WTC11 (cell line): ENCODE measurements at regions not wholly inside any gene's neighbourhood (a gene's known extent, or its start where the extent isn't known, plus 50 kb on each side); places are given as distances from the start of the nearest gene placed in this dataset.
A peak's percentile ranks its signal among the peaks of the same experiment; 100 is the strongest.

Experiments
- ATAC-seq: fragments of 200-7000 bp; cut with Tn5 transposase; 2 replicates; pipeline ENCODE4 v1.10.0; 2021; ENCODE audit warnings: mild to moderate bottlenecking, moderate library complexity
- CTCF ChIA-PET: fragments of 300-600 bp; sonication (Branson Sonifier 250); formaldehyde crosslinking; loops from one replicate; lab custom pipeline; 2021; ENCODE audit warnings: antibody characterized with exemption; lab: Charles Lee
- POLR2A ChIA-PET: fragments of 350-600 bp; sonication (Branson Sonifier 250); formaldehyde crosslinking; loops from one replicate; lab custom pipeline; 2021; ENCODE audit warnings: antibody characterized with exemption; lab: Charles Lee
- DNase-seq: peaks from one replicate; pipeline ENCODE4 v3.0.0; 2021; ENCODE audit warnings: low spot score
- H3K27ac Mint-ChIP-seq: 2 replicates; pipeline ENCODE4 v1.8.0; 2021; ENCODE audit warnings: mixed read lengths
- H3K27me3 Mint-ChIP-seq: 2 replicates; pipeline ENCODE4 v1.8.0; 2021; ENCODE audit warnings: low read depth, mild to moderate bottlenecking, moderate library complexity, mixed read lengths
- H3K36me3 Mint-ChIP-seq: 2 replicates; pipeline ENCODE4 v1.8.0; 2021; ENCODE audit warnings: mixed read lengths
- H3K4me1 Mint-ChIP-seq: 2 replicates; pipeline ENCODE4 v1.8.0; 2022; ENCODE audit warnings: mixed read lengths
- H3K4me3 Mint-ChIP-seq: 2 replicates; pipeline ENCODE4 v1.8.0; 2021; ENCODE audit warnings: mild to moderate bottlenecking, moderate library complexity, mixed read lengths
- H3K9me3 Mint-ChIP-seq: 2 replicates; pipeline ENCODE4 v1.8.0; 2021; ENCODE audit warnings: mixed read lengths
- CREB1 ChIP-seq: sonication (generic); formaldehyde crosslinking; IDR thresholded peaks from 2 replicates; pipeline ENCODE4 v1.8.0; 2023; ENCODE audit warnings: mild to moderate bottlenecking, missing genetic modification reagents
- E2F4 ChIP-seq: sonication (generic); formaldehyde crosslinking; IDR thresholded peaks from 2 replicates; pipeline ENCODE4 v1.8.1; 2022; ENCODE audit warnings: low read depth, mild to moderate bottlenecking, moderate library complexity, missing genetic modification reagents, borderline replicate concordance
- ESRRA ChIP-seq: sonication (generic); formaldehyde crosslinking; IDR thresholded peaks from 2 replicates; pipeline ENCODE4 v1.8.1; 2022; ENCODE audit warnings: mild to moderate bottlenecking, missing genetic modification reagents, borderline replicate concordance
- ETV6 ChIP-seq: sonication (generic); formaldehyde crosslinking; IDR thresholded peaks from 2 replicates; pipeline ENCODE4 v1.8.1; 2022; ENCODE audit warnings: mild to moderate bottlenecking, missing genetic modification reagents
- FOXK1 ChIP-seq: sonication (generic); formaldehyde crosslinking; IDR thresholded peaks from 2 replicates; pipeline ENCODE4 v1.8.0; 2022; ENCODE audit warnings: mild to moderate bottlenecking, moderate library complexity, missing genetic modification reagents
- FOXP1 ChIP-seq: sonication (generic); formaldehyde crosslinking; IDR thresholded peaks from 2 replicates; pipeline ENCODE4 v1.8.0; 2022; ENCODE audit warnings: missing genetic modification reagents, mild to moderate bottlenecking, moderate library complexity, borderline replicate concordance
- IRF2 ChIP-seq: sonication (generic); formaldehyde crosslinking; IDR thresholded peaks from 2 replicates; pipeline ENCODE4 v1.8.0; 2022; ENCODE audit warnings: low read depth, missing genetic modification reagents, borderline replicate concordance
- MXD4 ChIP-seq: fragments of 250-450 bp; sonication (Bioruptor Pico); IDR thresholded peaks from 2 replicates; pipeline ENCODE4 v1.8.0; 2021; ENCODE audit warnings: mild to moderate bottlenecking, moderate library complexity, borderline replicate concordance
- NR2C2 ChIP-seq: sonication (generic); formaldehyde crosslinking; IDR thresholded peaks from 2 replicates; pipeline ENCODE4 v1.8.0; 2022; ENCODE audit warnings: mild to moderate bottlenecking, missing genetic modification reagents
- PRRX2 ChIP-seq: fragments of 250-450 bp; sonication (Bioruptor Pico); IDR thresholded peaks from 2 replicates; pipeline ENCODE4 v1.8.0; 2021; ENCODE audit warnings: mild to moderate bottlenecking
- RORB ChIP-seq: fragments of 250-450 bp; sonication (Bioruptor Pico); IDR thresholded peaks from 2 replicates; pipeline ENCODE4 v1.9.0; 2021; ENCODE audit warnings: mild to moderate bottlenecking
- SMAD4 ChIP-seq: sonication (generic); formaldehyde crosslinking; IDR thresholded peaks from 2 replicates; pipeline ENCODE4 v1.8.0; 2022; ENCODE audit warnings: mild to moderate bottlenecking, missing genetic modification reagents
- TEAD4 ChIP-seq: sonication (generic); formaldehyde crosslinking; IDR thresholded peaks from 2 replicates; pipeline ENCODE4 v1.8.0; 2022; ENCODE audit warnings: mild to moderate bottlenecking, missing genetic modification reagents
- ZNF121 ChIP-seq: sonication (generic); formaldehyde crosslinking; IDR thresholded peaks from 2 replicates; pipeline ENCODE4 v1.8.0; 2023; ENCODE audit warnings: missing genetic modification reagents
- ZNF232 ChIP-seq: sonication (generic); formaldehyde crosslinking; IDR thresholded peaks from 2 replicates; pipeline ENCODE4 v1.8.0; 2022; ENCODE audit warnings: mild to moderate bottlenecking, missing genetic modification reagents
- ZNF263 ChIP-seq: sonication (generic); formaldehyde crosslinking; IDR thresholded peaks from 2 replicates; pipeline ENCODE4 v1.8.1; 2022; ENCODE audit warnings: low read depth, mild to moderate bottlenecking, moderate library complexity, missing genetic modification reagents
- ZNF512 ChIP-seq: sonication (generic); formaldehyde crosslinking; IDR thresholded peaks from 2 replicates; pipeline ENCODE4 v1.8.1; 2022; ENCODE audit warnings: missing genetic modification reagents, borderline replicate concordance
- ZNF532 ChIP-seq: fragments of 250-450 bp; sonication (Bioruptor Pico); IDR thresholded peaks from 2 replicates; pipeline ENCODE4 v1.9.0; 2021; ENCODE audit warnings: mild to moderate bottlenecking, borderline replicate concordance
- TF ChIP-seq, protein P1 (sequence below): sonication (generic); formaldehyde crosslinking; IDR thresholded peaks from 2 replicates; pipeline ENCODE4 v1.8.1; 2023; ENCODE audit warnings: mild to moderate bottlenecking, missing genetic modification reagents
- TF ChIP-seq, protein P2 (sequence below): sonication (generic); formaldehyde crosslinking; conservative IDR thresholded peaks from 2 replicates; pipeline ENCODE4 v1.8.1; 2022; ENCODE audit warnings: mild to moderate bottlenecking, missing genetic modification reagents
- TF ChIP-seq, protein P3 (sequence below): sonication (generic); formaldehyde crosslinking; IDR thresholded peaks from 2 replicates; pipeline ENCODE4 v1.8.1; 2023; ENCODE audit warnings: mild to moderate bottlenecking, missing genetic modification reagents
- TF ChIP-seq, protein P4 (sequence below): fragments of 250-450 bp; sonication (Bioruptor Pico); IDR thresholded peaks from 2 replicates; pipeline ENCODE4 v1.9.0; 2021; ENCODE audit warnings: moderate library complexity, mild to moderate bottlenecking, inconsistent platforms, borderline replicate concordance

- Mint-ChIP-seq H3K4me1 (peaks cover 4% of the 10 kb centered on the region; the same call in 1 of the 2 replicates), H3K4me3 (no peak overlapping the region), H3K36me3 (peaks cover 2% of the 10 kb centered on the region), H3K27me3 (no peaks in the 10 kb centered on the region; the same call in 1 of the 2 replicates), H3K9me3 (peaks cover 2% of the 10 kb centered on the region), H3K27ac (no peak overlapping the region)
- no peak for DNase-seq
- CTCF ChIA-PET = no interaction called here
- TF ChIP-seq, protein P1, sequence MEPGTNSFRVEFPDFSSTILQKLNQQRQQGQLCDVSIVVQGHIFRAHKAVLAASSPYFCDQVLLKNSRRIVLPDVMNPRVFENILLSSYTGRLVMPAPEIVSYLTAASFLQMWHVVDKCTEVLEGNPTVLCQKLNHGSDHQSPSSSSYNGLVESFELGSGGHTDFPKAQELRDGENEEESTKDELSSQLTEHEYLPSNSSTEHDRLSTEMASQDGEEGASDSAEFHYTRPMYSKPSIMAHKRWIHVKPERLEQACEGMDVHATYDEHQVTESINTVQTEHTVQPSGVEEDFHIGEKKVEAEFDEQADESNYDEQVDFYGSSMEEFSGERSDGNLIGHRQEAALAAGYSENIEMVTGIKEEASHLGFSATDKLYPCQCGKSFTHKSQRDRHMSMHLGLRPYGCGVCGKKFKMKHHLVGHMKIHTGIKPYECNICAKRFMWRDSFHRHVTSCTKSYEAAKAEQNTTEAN (CRISPR knock-in tag) = no peak
- TF ChIP-seq ETV6 (CRISPR knock-in tag) (no peak), NR2C2 (CRISPR knock-in tag) (no peak), ZNF512 (CRISPR knock-in tag) (no peak), FOXK1 (no peak), MXD4 (CRISPR knock-in tag) (no peak), SMAD4 (CRISPR knock-in tag) (no peak), CREB1 (CRISPR knock-in tag) (no peak), RORB (no peak), ZNF232 (CRISPR knock-in tag) (no peak), FOXP1 (CRISPR knock-in tag) (no peak)
- TF ChIP-seq, protein P2, sequence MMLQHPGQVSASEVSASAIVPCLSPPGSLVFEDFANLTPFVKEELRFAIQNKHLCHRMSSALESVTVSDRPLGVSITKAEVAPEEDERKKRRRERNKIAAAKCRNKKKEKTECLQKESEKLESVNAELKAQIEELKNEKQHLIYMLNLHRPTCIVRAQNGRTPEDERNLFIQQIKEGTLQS (CRISPR knock-in tag) = no peak
- TF ChIP-seq, protein P3, sequence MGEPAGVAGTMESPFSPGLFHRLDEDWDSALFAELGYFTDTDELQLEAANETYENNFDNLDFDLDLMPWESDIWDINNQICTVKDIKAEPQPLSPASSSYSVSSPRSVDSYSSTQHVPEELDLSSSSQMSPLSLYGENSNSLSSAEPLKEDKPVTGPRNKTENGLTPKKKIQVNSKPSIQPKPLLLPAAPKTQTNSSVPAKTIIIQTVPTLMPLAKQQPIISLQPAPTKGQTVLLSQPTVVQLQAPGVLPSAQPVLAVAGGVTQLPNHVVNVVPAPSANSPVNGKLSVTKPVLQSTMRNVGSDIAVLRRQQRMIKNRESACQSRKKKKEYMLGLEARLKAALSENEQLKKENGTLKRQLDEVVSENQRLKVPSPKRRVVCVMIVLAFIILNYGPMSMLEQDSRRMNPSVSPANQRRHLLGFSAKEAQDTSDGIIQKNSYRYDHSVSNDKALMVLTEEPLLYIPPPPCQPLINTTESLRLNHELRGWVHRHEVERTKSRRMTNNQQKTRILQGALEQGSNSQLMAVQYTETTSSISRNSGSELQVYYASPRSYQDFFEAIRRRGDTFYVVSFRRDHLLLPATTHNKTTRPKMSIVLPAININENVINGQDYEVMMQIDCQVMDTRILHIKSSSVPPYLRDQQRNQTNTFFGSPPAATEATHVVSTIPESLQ (CRISPR knock-in tag) = no peak
- no peak for ATAC-seq
- POLR2A ChIA-PET = no interaction called here
These were observed 427.5 kb upstream of the KIF2A start for GRCh38 chr5:61878471-61878870.

DNA sequence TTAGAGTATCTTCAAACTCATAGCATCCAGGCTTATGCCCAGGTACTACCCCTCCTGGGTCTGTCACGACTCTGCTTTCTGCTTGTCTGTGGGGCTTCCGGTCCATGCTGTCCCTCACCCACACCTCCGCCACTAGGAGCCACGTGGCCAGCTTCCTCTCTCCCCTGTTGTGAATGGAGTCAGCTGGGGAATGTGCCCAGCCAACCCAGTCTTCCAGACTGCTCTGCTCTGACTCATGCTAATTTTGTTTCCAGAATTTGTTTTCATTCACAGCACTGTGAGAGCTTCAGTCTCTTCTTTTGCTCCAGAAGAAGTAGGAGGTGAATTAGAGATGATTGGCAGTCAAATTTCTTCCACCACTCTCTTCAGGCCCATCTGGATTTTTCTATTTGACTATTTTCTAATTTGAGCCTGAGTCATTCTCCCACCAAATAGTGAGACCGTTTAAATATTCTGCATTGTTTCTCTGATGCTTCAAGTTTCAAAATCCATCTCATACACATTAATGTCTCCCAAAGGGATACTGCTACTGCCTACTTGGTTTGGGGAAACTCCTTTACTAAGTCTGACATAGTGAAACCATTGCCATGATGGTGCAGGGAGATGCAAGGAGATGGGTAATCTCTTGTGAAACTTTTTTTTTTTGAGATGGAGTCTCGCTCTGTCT is 424.1 kb upstream of the KIF2A start:
- Mint-ChIP-seq H3K4me3 (no peak overlapping the region), H3K27ac (no peak overlapping the region; the same call in 1 of the 2 replicates), H3K36me3 (no peaks in the 10 kb centered on the region), H3K4me1 (peaks cover 8% of the 10 kb centered on the region), H3K27me3 (no peaks in the 10 kb centered on the region), H3K9me3 (no peaks in the 10 kb centered on the region)
- no peak for DNase-seq
- peak; percentile 69 for ATAC-seq
- POLR2A ChIA-PET = no interaction called here
- CTCF ChIA-PET = interaction anchor here (0.6 kb wide), 1 partner anchor 921 kb away, joined by 3 read pairs; no protein-coding TSS in a partner anchor
- no peak for TF ChIP-seq ZNF263
- no peak for TF ChIP-seq CREB1 (CRISPR knock-in tag)
- TF ChIP-seq PRRX2 (CRISPR knock-in tag) = no peak
- no peak for TF ChIP-seq E2F4 (CRISPR knock-in tag)
- TF ChIP-seq, protein P2 (CRISPR knock-in tag) = no peak
- TF ChIP-seq, protein P4, sequence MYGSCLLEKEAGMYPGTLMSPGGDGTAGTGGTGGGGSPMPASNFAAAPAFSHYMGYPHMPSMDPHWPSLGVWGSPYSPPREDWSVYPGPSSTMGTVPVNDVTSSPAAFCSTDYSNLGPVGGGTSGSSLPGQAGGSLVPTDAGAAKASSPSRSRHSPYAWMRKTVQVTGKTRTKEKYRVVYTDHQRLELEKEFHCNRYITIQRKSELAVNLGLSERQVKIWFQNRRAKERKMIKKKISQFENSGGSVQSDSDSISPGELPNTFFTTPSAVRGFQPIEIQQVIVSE (CRISPR knock-in tag) = no peak
- no peak for TF ChIP-seq MXD4 (CRISPR knock-in tag)
- TF ChIP-seq ESRRA (CRISPR knock-in tag) = no peak
- TF ChIP-seq ZNF121 (CRISPR knock-in tag) = no peak
- no peak for TF ChIP-seq ZNF532
- no peak for TF ChIP-seq IRF2 (CRISPR knock-in tag)
- no peak for TF ChIP-seq TEAD4 (CRISPR knock-in tag)
